Vagina (tissue), 2 donors: ENCODE measurements at regions not wholly inside any gene's neighbourhood (a gene's known extent, or its start where the extent isn't known, plus 50 kb on each side); places are given as distances from the start of the nearest gene placed in this dataset.

Source experiments
- CTCF ChIP-seq, 3 experiments: fragments of 450-650 bp in 2 of 3; fragments of 200-600 bp in 1 of 3; sonication (generic) in 1 of 3; IDR thresholded peaks; one replicate each; pipeline ENCODE4 v1.5.1; 2017 to 2019; ENCODE audit warnings: antibody characterized with exemption in 3 of 3, mild to moderate bottlenecking in 2 of 3, moderate library complexity in 2 of 3
- POLR2A ChIP-seq, 2 donors: fragments of 450-650 bp; IDR thresholded peaks; one replicate each; pipeline ENCODE4 v1.6.1; 2017; ENCODE audit warnings: antibody characterized with exemption in 2 of 2, mild to moderate bottlenecking in 2 of 2, moderate library complexity in 2 of 2
- POLR2AphosphoS5 ChIP-seq, 2 donors: sonication (generic); formaldehyde crosslinking; IDR thresholded peaks; one replicate each; pipeline ENCODE4 v1.9.0; 2017; ENCODE audit warnings: antibody characterized with exemption in 2 of 2, mild to moderate bottlenecking in 2 of 2, low read depth in 1 of 2; ENCODE audit not compliant: insufficient read depth in 1 of 2

- TF ChIP-seq CTCF (IDR thresholded peaks at IDR 0.05) (no peak), POLR2AphosphoS5 (IDR thresholded peaks at IDR 0.05; ENCODE audit: insufficient read depth in 1 of 2, low read depth in 1 of 2) (no peak), POLR2A (IDR thresholded peaks at IDR 0.05) (no peak)
Measured at GRCh38 chr3:187593451-187593850, 76.7 kb downstream of the SST start.
